A549 (cell line): ENCODE measurements at regions not wholly inside any gene's neighbourhood (a gene's known extent, or its start where the extent isn't known, plus 50 kb on each side); places are given as distances from the start of the nearest gene placed in this dataset.

Experiments
- ATAC-seq, 2 experiments: fragments of 200-7000 bp in 1 of 2; fragments of >200 bp in 1 of 2; cut with Nextera tagmentation in 1 of 2; cut with Tn5 transposase in 1 of 2; 3 replicates each; pipeline versions ENCODE4 v1.8.0 to v1.9.1; 2018 to 2020; ENCODE audit warnings: mild to moderate bottlenecking in 1 of 2, moderate library complexity in 1 of 2
- CTCF ChIA-PET: fragments of 300-600 bp; sonication (Branson Sonifier 250); formaldehyde crosslinking; extraction: SDS; loops from one replicate; lab custom pipeline; 2021; ENCODE audit warnings: antibody characterized with exemption, inconsistent platforms; lab: Yijun Ruan, JAX
- POLR2A ChIA-PET: fragments of 350-600 bp; formaldehyde crosslinking; extraction: SDS; loops from one replicate; lab custom pipeline; 2021; ENCODE audit warnings: antibody characterized with exemption, inconsistent platforms; lab: Yijun Ruan, JAX
- DNase-seq, 2 experiments: peaks; one replicate each; pipeline versions ENCODE4 v3.0.0 to v3.0.0-alpha.2; 2011 to 2016; ENCODE audit warnings: low read depth in 1 of 2, low spot score in 1 of 2
- FAIRE-seq: peaks from 2 replicates; lab custom pipeline; 2011; peaks lifted over from hg19 to GRCh38; lab: Jason Lieb, UNC
- H3K27ac ChIP-seq, 2 experiments: fragments of >200 bp; sonication (Bioruptor Twin); formaldehyde crosslinking; 3 replicates each; pipeline ENCODE4 v1.5.1; 2016 to 2017
- H3K4me1 ChIP-seq: fragments of >200 bp; sonication (Bioruptor Twin); formaldehyde crosslinking; 3 replicates; pipeline ENCODE4 v1.6.1; 2016
- H3K4me2 ChIP-seq: fragments of >200 bp; sonication (Bioruptor Twin); formaldehyde crosslinking; 3 replicates; pipeline ENCODE4 v1.6.1; 2016
- H3K4me3 ChIP-seq: fragments of >200 bp; sonication (Bioruptor Twin); formaldehyde crosslinking; 3 replicates; pipeline ENCODE4 v1.5.1; 2016
- H3K9me3 ChIP-seq: fragments of >200 bp; sonication (Bioruptor Twin); formaldehyde crosslinking; 3 replicates; pipeline ENCODE4 v1.6.1; 2016
- BHLHE40 ChIP-seq: IDR thresholded peaks from 2 replicates; pipeline ENCODE4 v1.6.1; 2012; ENCODE audit warnings: low read depth, low read length, inconsistent platforms
- CHD2 ChIP-seq: fragments of 150-350 bp; IDR thresholded peaks from 2 replicates; pipeline ENCODE4 v1.6.1; 2014; ENCODE audit warnings: low read length; ENCODE audit not compliant: partially characterized antibody
- CHD4 ChIP-seq: fragments of 200-600 bp; sonication (generic); IDR thresholded peaks from 2 replicates; pipeline ENCODE4 v1.6.1; 2016; ENCODE audit warnings: antibody characterized with exemption, mild to moderate bottlenecking, borderline replicate concordance
- EP300 ChIP-seq, 2 experiments: fragments of >200 bp; sonication (Bioruptor Twin); formaldehyde crosslinking; IDR thresholded peaks; 2 replicates in 1 of 2; 3 replicates in 1 of 2; pipeline ENCODE4 v1.6.1; 2016 to 2017
- FOXS1 ChIP-seq: fragments of 250-450 bp; sonication (Bioruptor Pico); IDR thresholded peaks from 2 replicates; pipeline ENCODE4 v1.5.0; 2020; ENCODE audit warnings: mild to moderate bottlenecking, moderate library complexity
- HDAC2 ChIP-seq: fragments of 200-600 bp; sonication (generic); IDR thresholded peaks from 2 replicates; pipeline ENCODE4 v1.6.1; 2016
- HOXB13 ChIP-seq: fragments of 250-450 bp; sonication (Bioruptor Pico); IDR thresholded peaks from 2 replicates; pipeline ENCODE4 v1.5.0; 2020; ENCODE audit warnings: low read depth, mild to moderate bottlenecking, moderate library complexity
- KDM5A ChIP-seq: fragments of 200-600 bp; sonication (generic); IDR thresholded peaks from 2 replicates; pipeline ENCODE4 v1.6.1; 2016; ENCODE audit warnings: antibody characterized with exemption, mild to moderate bottlenecking
- NR3C1 ChIP-seq: fragments of >200 bp; sonication (Bioruptor Twin); formaldehyde crosslinking; IDR thresholded peaks from 3 replicates; pipeline ENCODE4 v1.6.1; 2017
- RCOR1 ChIP-seq: fragments of 150-350 bp; IDR thresholded peaks from 2 replicates; pipeline ENCODE4 v1.6.1; 2014; ENCODE audit warnings: antibody characterized with exemption, low read length, low read depth
- RNF2 ChIP-seq: fragments of 200-600 bp; sonication (generic); IDR thresholded peaks from 2 replicates; pipeline ENCODE4 v1.6.1; 2016; ENCODE audit warnings: low read depth, mild to moderate bottlenecking, antibody characterized with exemption, moderate library complexity, borderline replicate concordance
- TFCP2L1 ChIP-seq: fragments of 250-450 bp; sonication (Bioruptor Pico); IDR thresholded peaks from 2 replicates; pipeline ENCODE4 v1.5.0; 2021; ENCODE audit warnings: mild to moderate bottlenecking
- ZC3H11A ChIP-seq: fragments of 450-650 bp; IDR thresholded peaks from 2 replicates; pipeline ENCODE4 v1.6.1; 2014; ENCODE audit warnings: antibody characterized with exemption, mild to moderate bottlenecking
- WGBS: methylation state at CpG from one replicate; pipeline ENCODE4 v1.1.6; 2017; ENCODE audit errors: missing lambda C conversion rate; 5-methylcytosine and 5-hydroxymethylcytosine counted together
- TF ChIP-seq, protein P1 (sequence below): fragments of 450-650 bp; IDR thresholded peaks from 2 replicates; pipeline ENCODE4 v1.6.1; 2014; ENCODE audit warnings: antibody characterized with exemption
- TF ChIP-seq, protein P2 (sequence below): IDR thresholded peaks from 2 replicates; pipeline ENCODE4 v1.6.1; 2012
- TF ChIP-seq, protein P3 (sequence below): fragments of 150-350 bp; IDR thresholded peaks from 2 replicates; pipeline ENCODE4 v1.6.1; 2014; ENCODE audit warnings: low read depth, mild to moderate bottlenecking, low read length
- TF ChIP-seq, protein P4 (sequence below): fragments of 200-600 bp; sonication (generic); IDR thresholded peaks from 2 replicates; pipeline ENCODE4 v1.6.1; 2016; ENCODE audit warnings: antibody characterized with exemption, mild to moderate bottlenecking, moderate library complexity

DNA sequence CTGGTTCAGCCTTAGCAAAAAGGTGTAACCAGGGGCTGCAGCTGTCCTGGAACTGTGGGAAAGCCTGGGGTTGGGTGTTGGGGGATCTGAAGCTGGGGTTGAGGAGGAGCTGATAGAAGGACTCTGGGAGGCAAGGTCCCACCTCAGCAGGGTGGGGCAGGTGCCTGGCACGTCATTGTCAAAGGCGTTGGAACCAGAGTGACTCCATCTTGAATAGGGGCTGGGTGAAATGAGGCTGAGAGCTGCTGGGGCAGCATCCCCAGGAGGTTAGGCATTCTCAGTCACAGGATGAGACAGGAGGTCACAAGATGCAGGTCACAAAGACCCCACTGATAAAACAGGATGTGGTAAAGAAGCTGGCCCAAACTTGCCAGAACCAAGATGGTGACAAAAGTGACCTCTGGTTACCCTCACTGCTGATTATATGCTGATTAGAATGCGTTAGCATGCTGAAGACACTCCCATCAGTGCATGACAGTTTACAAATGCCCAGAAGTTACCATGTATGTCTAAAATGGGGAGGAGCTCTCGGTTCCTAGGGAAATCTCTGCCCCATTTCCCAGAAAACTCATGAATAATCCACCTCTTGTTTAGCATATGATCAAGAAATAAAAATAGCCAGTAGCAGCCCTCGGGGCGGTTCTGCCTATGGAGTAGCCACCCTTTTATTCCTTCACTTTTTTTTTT, 85.4 kb downstream of the IER5 start:
- 63% methylated on average over 6 of the region's 6 CpGs for WGBS
- DNase-seq, result no peak
- H3K9me3 ChIP-seq, result peaks cover 14% of the 10 kb centered on the region
- no peak for FAIRE-seq
- H3K4me1 ChIP-seq, result no peaks in the 10 kb centered on the region
- H3K4me2 ChIP-seq, result no peak overlapping the region
- ChIA-PET CTCF (interaction anchor here (0.6 to 1.3 kb wide), 4 partner anchors 8 to 310 kb away, joined by 3 to 6 read pairs (median 3); no protein-coding TSS in a partner anchor), POLR2A (no interaction called here)
- H3K4me3 ChIP-seq, result no peak overlapping the region
- no peak for TF ChIP-seq CHD4
- TF ChIP-seq RCOR1, result no peak
- TF ChIP-seq FOXS1 (CRISPR knock-in tag), result no peak
- TF ChIP-seq BHLHE40, result no peak
- TF ChIP-seq EP300 (IDR thresholded peaks at IDR 0.05), result no peak
- no peak for TF ChIP-seq RNF2
- H3K27ac ChIP-seq, result no peak overlapping the region
- no peak for ATAC-seq

DNA sequence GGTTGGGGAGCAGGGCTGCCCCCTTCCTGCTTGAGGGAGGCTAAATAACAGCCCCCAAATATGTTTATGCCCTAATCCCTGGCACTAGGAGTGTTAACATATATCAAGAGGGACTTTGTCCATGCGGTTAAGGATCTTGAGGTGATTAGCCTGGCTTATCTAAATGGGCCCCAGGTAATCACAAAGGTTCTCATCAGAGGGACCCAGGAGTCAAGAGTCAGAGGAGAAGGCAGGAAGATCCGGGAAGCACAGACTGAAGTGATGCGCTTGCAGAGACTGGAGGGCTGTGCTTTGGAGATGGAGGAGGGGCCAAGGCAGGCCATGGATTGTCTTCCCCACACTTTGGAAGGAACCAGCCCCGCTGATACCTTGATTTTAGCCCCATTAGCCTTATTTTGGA, 86.4 kb downstream of the IER5 start:
- FAIRE-seq (no peak), DNase-seq (no peak), ATAC-seq (no peak)
- 57% methylated on average over 4 of the region's 4 CpGs for WGBS
- Histone ChIP-seq H3K27ac (no peak overlapping the region), H3K4me2 (no peak overlapping the region), H3K9me3 (peaks cover 14% of the 10 kb centered on the region), H3K4me3 (no peak overlapping the region), H3K4me1 (no peaks in the 10 kb centered on the region)
- POLR2A ChIA-PET, result no interaction called here
- TF ChIP-seq HDAC2 (no peak), KDM5A (no peak)
- TF ChIP-seq, protein P1, sequence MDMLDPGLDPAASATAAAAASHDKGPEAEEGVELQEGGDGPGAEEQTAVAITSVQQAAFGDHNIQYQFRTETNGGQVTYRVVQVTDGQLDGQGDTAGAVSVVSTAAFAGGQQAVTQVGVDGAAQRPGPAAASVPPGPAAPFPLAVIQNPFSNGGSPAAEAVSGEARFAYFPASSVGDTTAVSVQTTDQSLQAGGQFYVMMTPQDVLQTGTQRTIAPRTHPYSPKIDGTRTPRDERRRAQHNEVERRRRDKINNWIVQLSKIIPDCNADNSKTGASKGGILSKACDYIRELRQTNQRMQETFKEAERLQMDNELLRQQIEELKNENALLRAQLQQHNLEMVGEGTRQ, result no peak
- TF ChIP-seq, protein P2, sequence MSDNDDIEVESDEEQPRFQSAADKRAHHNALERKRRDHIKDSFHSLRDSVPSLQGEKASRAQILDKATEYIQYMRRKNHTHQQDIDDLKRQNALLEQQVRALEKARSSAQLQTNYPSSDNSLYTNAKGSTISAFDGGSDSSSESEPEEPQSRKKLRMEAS, result no peak
- CTCF ChIA-PET, result interaction anchor here (0.6 to 1.5 kb wide), 2 partner anchors 250 to 886 kb away, joined by 3 to 5 read pairs; no protein-coding TSS in a partner anchor

DNA sequence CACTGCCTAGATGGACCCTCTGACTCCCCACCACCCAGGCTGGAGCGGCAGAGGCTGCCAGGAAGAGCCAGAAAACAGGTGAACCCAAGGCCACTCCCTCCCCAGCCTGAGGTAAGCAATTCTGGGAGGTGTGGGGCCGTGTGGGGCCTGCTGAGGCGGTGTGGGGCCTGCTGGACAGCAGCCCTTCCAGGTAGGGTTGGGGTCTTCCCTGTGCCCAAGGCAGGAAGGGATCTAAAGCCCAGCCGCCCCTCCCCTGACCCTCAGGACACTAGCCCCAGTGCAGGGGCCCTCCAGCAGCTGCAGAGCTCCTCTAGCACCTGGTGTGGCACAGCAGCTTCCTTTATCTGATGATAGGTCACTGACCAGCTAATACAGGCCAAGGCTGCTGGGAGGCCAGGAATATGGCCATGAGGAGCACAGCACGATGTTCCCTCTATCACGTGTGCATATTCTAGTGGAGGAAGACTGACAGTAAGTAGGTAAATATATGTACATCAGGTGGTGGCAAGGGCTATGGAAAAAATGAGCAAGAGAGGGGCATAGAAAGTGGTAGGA, 86.9 kb downstream of the IER5 start:
- no peak for ATAC-seq
- H3K9me3 ChIP-seq, result peaks cover 14% of the 10 kb centered on the region
- no peaks in the 10 kb centered on the region for H3K4me1 ChIP-seq
- H3K4me3 ChIP-seq, result no peak overlapping the region
- FAIRE-seq, result no peak
- H3K27ac ChIP-seq, result no peak overlapping the region
- no peak for DNase-seq
- 38% methylated on average over 4 of the region's 6 CpGs for WGBS
- ChIA-PET POLR2A (no interaction called here), CTCF (interaction anchor here (1.5 kb wide), 1 partner anchor 250 kb away, joined by 5 read pairs; no protein-coding TSS in a partner anchor)
- no peak overlapping the region for H3K4me2 ChIP-seq
- TF ChIP-seq TFCP2L1 (CRISPR knock-in tag) (no peak), EP300 (IDR thresholded peaks at IDR 0.05) (no peak), NR3C1 (no peak), CHD4 (no peak)
- TF ChIP-seq, protein P1, result no peak
- TF ChIP-seq, protein P3, sequence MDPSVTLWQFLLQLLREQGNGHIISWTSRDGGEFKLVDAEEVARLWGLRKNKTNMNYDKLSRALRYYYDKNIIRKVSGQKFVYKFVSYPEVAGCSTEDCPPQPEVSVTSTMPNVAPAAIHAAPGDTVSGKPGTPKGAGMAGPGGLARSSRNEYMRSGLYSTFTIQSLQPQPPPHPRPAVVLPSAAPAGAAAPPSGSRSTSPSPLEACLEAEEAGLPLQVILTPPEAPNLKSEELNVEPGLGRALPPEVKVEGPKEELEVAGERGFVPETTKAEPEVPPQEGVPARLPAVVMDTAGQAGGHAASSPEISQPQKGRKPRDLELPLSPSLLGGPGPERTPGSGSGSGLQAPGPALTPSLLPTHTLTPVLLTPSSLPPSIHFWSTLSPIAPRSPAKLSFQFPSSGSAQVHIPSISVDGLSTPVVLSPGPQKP, result no peak

GRCh38 chr1:181175955-181176354, 87.5 kb downstream of the IER5 start:
- Histone ChIP-seq H3K27ac (no peak overlapping the region), H3K4me2 (no peak overlapping the region), H3K4me3 (no peak overlapping the region), H3K4me1 (no peaks in the 10 kb centered on the region), H3K9me3 (peaks cover 14% of the 10 kb centered on the region)
- POLR2A ChIA-PET, result no interaction called here
- DNase-seq, result no peak
- no peak for FAIRE-seq
- CTCF ChIA-PET, result interaction anchor here (1.5 to 1.9 kb wide), 3 partner anchors 10 to 249 kb away, joined by 5 to 8 read pairs (median 5); no protein-coding TSS in a partner anchor
- ATAC-seq, result no peak
- WGBS, result 86% methylated on average over 5 of the region's 5 CpGs
- TF ChIP-seq BHLHE40 (no peak), ZC3H11A (no peak), HOXB13 (CRISPR knock-in tag) (no peak), CHD2 (no peak), HDAC2 (no peak)
- TF ChIP-seq, protein P4, sequence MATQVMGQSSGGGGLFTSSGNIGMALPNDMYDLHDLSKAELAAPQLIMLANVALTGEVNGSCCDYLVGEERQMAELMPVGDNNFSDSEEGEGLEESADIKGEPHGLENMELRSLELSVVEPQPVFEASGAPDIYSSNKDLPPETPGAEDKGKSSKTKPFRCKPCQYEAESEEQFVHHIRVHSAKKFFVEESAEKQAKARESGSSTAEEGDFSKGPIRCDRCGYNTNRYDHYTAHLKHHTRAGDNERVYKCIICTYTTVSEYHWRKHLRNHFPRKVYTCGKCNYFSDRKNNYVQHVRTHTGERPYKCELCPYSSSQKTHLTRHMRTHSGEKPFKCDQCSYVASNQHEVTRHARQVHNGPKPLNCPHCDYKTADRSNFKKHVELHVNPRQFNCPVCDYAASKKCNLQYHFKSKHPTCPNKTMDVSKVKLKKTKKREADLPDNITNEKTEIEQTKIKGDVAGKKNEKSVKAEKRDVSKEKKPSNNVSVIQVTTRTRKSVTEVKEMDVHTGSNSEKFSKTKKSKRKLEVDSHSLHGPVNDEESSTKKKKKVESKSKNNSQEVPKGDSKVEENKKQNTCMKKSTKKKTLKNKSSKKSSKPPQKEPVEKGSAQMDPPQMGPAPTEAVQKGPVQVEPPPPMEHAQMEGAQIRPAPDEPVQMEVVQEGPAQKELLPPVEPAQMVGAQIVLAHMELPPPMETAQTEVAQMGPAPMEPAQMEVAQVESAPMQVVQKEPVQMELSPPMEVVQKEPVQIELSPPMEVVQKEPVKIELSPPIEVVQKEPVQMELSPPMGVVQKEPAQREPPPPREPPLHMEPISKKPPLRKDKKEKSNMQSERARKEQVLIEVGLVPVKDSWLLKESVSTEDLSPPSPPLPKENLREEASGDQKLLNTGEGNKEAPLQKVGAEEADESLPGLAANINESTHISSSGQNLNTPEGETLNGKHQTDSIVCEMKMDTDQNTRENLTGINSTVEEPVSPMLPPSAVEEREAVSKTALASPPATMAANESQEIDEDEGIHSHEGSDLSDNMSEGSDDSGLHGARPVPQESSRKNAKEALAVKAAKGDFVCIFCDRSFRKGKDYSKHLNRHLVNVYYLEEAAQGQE, result no peak
- TF ChIP-seq, protein P1, result no peak
- TF ChIP-seq, protein P3, result no peak
